Colonic mucosa (tissue), 4 donors: ENCODE measurements at regions not wholly inside any gene's neighbourhood (a gene's known extent, or its start where the extent isn't known, plus 50 kb on each side); places are given as distances from the start of the nearest gene placed in this dataset.

ENCODE experiments used
- DNase-seq: peaks from one replicate; pipeline ENCODE4 v3.0.0-alpha.2; 2020
- H3K27ac ChIP-seq: fragments of 200-600 bp; one replicate; pipeline ENCODE4 v1.8.0; 2021
- H3K27me3 ChIP-seq: fragments of 200-600 bp; one replicate; pipeline ENCODE4 v1.8.0; 2021
- H3K36me3 ChIP-seq: fragments of 200-600 bp; one replicate; pipeline ENCODE4 v1.8.0; 2021
- H3K4me1 ChIP-seq: fragments of 200-600 bp; one replicate; pipeline ENCODE4 v1.8.0; 2021; ENCODE audit warnings: mild to moderate bottlenecking
- H3K4me3 ChIP-seq: fragments of 200-600 bp; one replicate; pipeline ENCODE4 v1.8.0; 2021
- H3K9ac ChIP-seq, 2 donors: one replicate each; pipeline ENCODE4 v1.7.0; 2013; ENCODE audit warnings: control low read depth in 2 of 2, low read depth in 2 of 2, low read length in 2 of 2
- H3K9me3 ChIP-seq: fragments of 200-600 bp; one replicate; pipeline ENCODE4 v1.8.0; 2021
- CTCF ChIP-seq: fragments of 200-600 bp; IDR thresholded peaks from one replicate; pipeline ENCODE4 v1.8.0; 2022; ENCODE audit warnings: antibody characterized with exemption, mild to moderate bottlenecking
- intact Hi-C: fragments of 100-400 bp; cut with DNase I; formaldehyde crosslinking; loops from one replicate; pipeline ENCODE4 v1.14.1; 2022
- donor health status: healthy.
- donor health status: DM: no; HTN: no; CAD: no.
- donor health status: DM: no; HTN: no; CAD: no.

GRCh38 chr5:61268871-61269270 is 63.2 kb upstream of the ZSWIM6 start:
- H3K9me3 ChIP-seq = no peaks in the 10 kb centered on the region
- intact Hi-C loops = no loop called here
- H3K4me3 ChIP-seq = no peak overlapping the region
- no peaks in the 10 kb centered on the region for H3K4me1 ChIP-seq
- H3K9ac ChIP-seq = no peak overlapping the region
- DNase-seq = no peak
- H3K27ac ChIP-seq = no peak overlapping the region
- no peaks in the 10 kb centered on the region for H3K36me3 ChIP-seq
- no peaks in the 10 kb centered on the region for H3K27me3 ChIP-seq
- TF ChIP-seq CTCF = no peak

GRCh38 chr5:61270510-61271165 is 61.4 kb upstream of the ZSWIM6 start:
- no peak for TF ChIP-seq CTCF
- no peak for DNase-seq
- no peak overlapping the region for H3K27ac ChIP-seq
- no peaks in the 10 kb centered on the region for H3K9me3 ChIP-seq
- no peak overlapping the region for H3K9ac ChIP-seq
- H3K4me3 ChIP-seq = no peak overlapping the region
- intact Hi-C loops = no loop called here
- no peaks in the 10 kb centered on the region for H3K27me3 ChIP-seq
- no peaks in the 10 kb centered on the region for H3K4me1 ChIP-seq
- H3K36me3 ChIP-seq = no peaks in the 10 kb centered on the region

GRCh38 chr5:61272688-61273087 is 59.4 kb upstream of the ZSWIM6 start:
- DNase-seq = no peak
- no peak for TF ChIP-seq CTCF
- H3K4me1 ChIP-seq = no peaks in the 10 kb centered on the region

GRCh38 chr5:61273279-61273975 is 58.6 kb upstream of the ZSWIM6 start:
- no peak for DNase-seq
- H3K27ac ChIP-seq = no peak overlapping the region
- H3K36me3 ChIP-seq = no peaks in the 10 kb centered on the region
- H3K27me3 ChIP-seq = no peaks in the 10 kb centered on the region
- H3K4me3 ChIP-seq = no peak overlapping the region
- no peak for TF ChIP-seq CTCF
- no peaks in the 10 kb centered on the region for H3K9me3 ChIP-seq
- no peaks in the 10 kb centered on the region for H3K4me1 ChIP-seq
- no peak overlapping the region for H3K9ac ChIP-seq
- intact Hi-C loops = no loop called here

More at GRCh38 chr5:61272688-61273087, 59.4 kb upstream of the ZSWIM6 start:
- H3K36me3 ChIP-seq = no peaks in the 10 kb centered on the region
- no peak overlapping the region for H3K4me3 ChIP-seq
- no peak overlapping the region for H3K27ac ChIP-seq
- no peaks in the 10 kb centered on the region for H3K9me3 ChIP-seq
- no peak overlapping the region for H3K9ac ChIP-seq
- intact Hi-C loops = no loop called here
- H3K27me3 ChIP-seq = no peaks in the 10 kb centered on the region

GRCh38 chr5:61274511-61274911 is 57.5 kb upstream of the ZSWIM6 start:
- Histone ChIP-seq H3K9me3 (no peaks in the 10 kb centered on the region), H3K9ac (no peak overlapping the region), H3K4me1 (no peaks in the 10 kb centered on the region), H3K36me3 (no peaks in the 10 kb centered on the region), H3K4me3 (no peak overlapping the region), H3K27me3 (no peaks in the 10 kb centered on the region), H3K27ac (no peak overlapping the region)
- no peak for TF ChIP-seq CTCF
- intact Hi-C loops = no loop called here
- DNase-seq = no peak
